ENCODE measurements at regions not wholly inside any gene's neighbourhood (a gene's known extent, or its start where the extent isn't known, plus 50 kb on each side); places are given as distances from the start of the nearest gene placed in this dataset.

DNA sequence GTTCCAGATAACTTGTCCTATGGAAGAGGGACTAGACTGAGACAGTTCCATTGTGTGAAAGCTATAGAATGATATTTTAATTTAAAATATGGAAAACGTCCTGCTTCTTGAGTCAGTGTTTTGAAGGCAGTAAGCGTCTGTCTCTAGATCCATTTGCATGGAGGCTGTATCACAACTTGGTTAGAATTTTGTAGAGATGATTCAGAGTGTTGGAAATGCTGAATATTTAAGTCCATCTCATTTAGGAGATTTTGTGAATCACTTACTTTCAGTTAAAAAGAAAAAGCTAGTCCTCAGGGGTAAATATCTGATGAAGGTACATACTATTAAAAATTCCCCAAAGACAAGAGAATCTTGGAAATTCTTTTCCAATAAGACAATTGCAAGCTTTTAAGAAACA lies 72.7 kb downstream of the FANCF start:
- TF ChIP-seq, protein P1, sequence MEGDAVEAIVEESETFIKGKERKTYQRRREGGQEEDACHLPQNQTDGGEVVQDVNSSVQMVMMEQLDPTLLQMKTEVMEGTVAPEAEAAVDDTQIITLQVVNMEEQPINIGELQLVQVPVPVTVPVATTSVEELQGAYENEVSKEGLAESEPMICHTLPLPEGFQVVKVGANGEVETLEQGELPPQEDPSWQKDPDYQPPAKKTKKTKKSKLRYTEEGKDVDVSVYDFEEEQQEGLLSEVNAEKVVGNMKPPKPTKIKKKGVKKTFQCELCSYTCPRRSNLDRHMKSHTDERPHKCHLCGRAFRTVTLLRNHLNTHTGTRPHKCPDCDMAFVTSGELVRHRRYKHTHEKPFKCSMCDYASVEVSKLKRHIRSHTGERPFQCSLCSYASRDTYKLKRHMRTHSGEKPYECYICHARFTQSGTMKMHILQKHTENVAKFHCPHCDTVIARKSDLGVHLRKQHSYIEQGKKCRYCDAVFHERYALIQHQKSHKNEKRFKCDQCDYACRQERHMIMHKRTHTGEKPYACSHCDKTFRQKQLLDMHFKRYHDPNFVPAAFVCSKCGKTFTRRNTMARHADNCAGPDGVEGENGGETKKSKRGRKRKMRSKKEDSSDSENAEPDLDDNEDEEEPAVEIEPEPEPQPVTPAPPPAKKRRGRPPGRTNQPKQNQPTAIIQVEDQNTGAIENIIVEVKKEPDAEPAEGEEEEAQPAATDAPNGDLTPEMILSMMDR (IDR thresholded peaks at IDR 0.05): no peak
- TF ChIP-seq ZFX (IDR thresholded peaks at IDR 0.05; ENCODE audit: borderline replicate concordance): no peak
